NCI-H187 (cell line): ENCODE measurements at regions not wholly inside any gene's neighbourhood (a gene's known extent, or its start where the extent isn't known, plus 50 kb on each side); places are given as distances from the start of the nearest gene placed in this dataset.

Experiments
- DNase-seq, 2 experiments: peaks; one replicate each; lab custom pipeline; 2025; lab: John Stamatoyannopoulos, UW

GRCh38 chr4:181991369-181992108, 251.7 kb upstream of the TENM3 start:
- no peak for DNase-seq

- DNase-seq: no peak
Measured at GRCh38 chr4:181998398-181999295, 244.6 kb upstream of the TENM3 start.

- DNase-seq: no peak
Measured at GRCh38 chr4:182000077-182000476, 243.1 kb upstream of the TENM3 start.

GRCh38 chr4:182010876-182011275, 232.3 kb upstream of the TENM3 start:
- no peak for DNase-seq

- no peak for DNase-seq
Measured at GRCh38 chr4:182014164-182014563, 229.0 kb upstream of the TENM3 start.

GRCh38 chr4:182015014-182015413, 228.2 kb upstream of the TENM3 start:
- no peak for DNase-seq

- DNase-seq: no peak
Measured at GRCh38 chr4:182015893-182016292, 227.3 kb upstream of the TENM3 start.

- no peak for DNase-seq
Measured at GRCh38 chr4:182017038-182017437, 226.2 kb upstream of the TENM3 start.

- DNase-seq: no peak
Measured at GRCh38 chr4:182018691-182019090, 224.5 kb upstream of the TENM3 start.

- DNase-seq: no peak
Measured at GRCh38 chr4:182019148-182019652, 224.0 kb upstream of the TENM3 start.

- DNase-seq: peak; percentile 9 to 36
Measured at GRCh38 chr4:182022909-182023308, 220.3 kb upstream of the TENM3 start.

- no peak for DNase-seq
Measured at GRCh38 chr4:182023469-182023868, 219.7 kb upstream of the TENM3 start.

- DNase-seq: no peak
Measured at GRCh38 chr4:182042945-182043344, 200.3 kb upstream of the TENM3 start.

GRCh38 chr4:182048871-182049270, 194.3 kb upstream of the TENM3 start:
- no peak for DNase-seq

- DNase-seq: no peak
Measured at GRCh38 chr4:182056866-182057265, 186.3 kb upstream of the TENM3 start.

- DNase-seq: no peak
Measured at GRCh38 chr4:182062458-182062857, 180.7 kb upstream of the TENM3 start.

- DNase-seq: no peak
Measured at GRCh38 chr4:182062936-182063335, 180.3 kb upstream of the TENM3 start.

GRCh38 chr4:182063651-182064050, 179.6 kb upstream of the TENM3 start:
- DNase-seq: no peak

GRCh38 chr4:182065255-182065654, 177.9 kb upstream of the TENM3 start:
- DNase-seq: no peak

- no peak for DNase-seq
Measured at GRCh38 chr4:182066037-182066436, 177.2 kb upstream of the TENM3 start.

GRCh38 chr4:182067828-182068227, 175.4 kb upstream of the TENM3 start:
- no peak for DNase-seq

- no peak for DNase-seq
Measured at GRCh38 chr4:182068920-182069319, 174.3 kb upstream of the TENM3 start.

GRCh38 chr4:182073278-182073677, 169.9 kb upstream of the TENM3 start:
- DNase-seq: no peak
